Mesenchymal stem cell (in vitro differentiated cells and primary cell): ENCODE measurements at regions not wholly inside any gene's neighbourhood (a gene's known extent, or its start where the extent isn't known, plus 50 kb on each side); places are given as distances from the start of the nearest gene placed in this dataset.
A peak's percentile ranks its signal among the peaks of the same experiment; 100 is the strongest.
"Not testable (repeated sequence)": the region's sequence is repeated elsewhere in the genome, so short reads cannot be mapped to it uniquely, and the experiment has no call there.

ENCODE experiments used
- DNase-seq: peaks from one replicate; pipeline ENCODE4 v3.0.0-alpha.2; 2013
- H2AFZ ChIP-seq: one replicate; pipeline ENCODE4 v1.6.1; 2013; ENCODE audit warnings: low read depth, mild to moderate bottlenecking, control low read depth, inconsistent platforms, low read length, moderate library complexity
- H2AK5ac ChIP-seq: 2 replicates; pipeline ENCODE4 v1.6.1; 2013; ENCODE audit warnings: low read length, moderate library complexity, mild to moderate bottlenecking, inconsistent platforms; ENCODE audit not compliant: severe bottlenecking
- H2BK120ac ChIP-seq: one replicate; pipeline ENCODE4 v1.6.1; 2013; ENCODE audit warnings: low read depth, mild to moderate bottlenecking, inconsistent platforms, low read length, moderate library complexity
- H2BK12ac ChIP-seq, 2 experiments: one replicate each; pipeline ENCODE4 v1.6.1; 2013; ENCODE audit warnings: inconsistent platforms in 2 of 2, low read length in 2 of 2, mild to moderate bottlenecking in 2 of 2, moderate library complexity in 2 of 2, control low read depth in 1 of 2
- H2BK15ac ChIP-seq: one replicate; pipeline ENCODE4 v1.6.1; 2013; ENCODE audit warnings: mild to moderate bottlenecking, low read depth, inconsistent platforms; ENCODE audit not compliant: poor library complexity, severe bottlenecking
- H2BK5ac ChIP-seq: 2 replicates; pipeline ENCODE4 v1.6.1; 2013; ENCODE audit warnings: low read depth, mild to moderate bottlenecking, low read length, control low read depth, inconsistent platforms; ENCODE audit not compliant: poor library complexity, severe bottlenecking
- H3K14ac ChIP-seq, 2 experiments: one replicate each; pipeline ENCODE4 v1.6.1; 2013; ENCODE audit warnings: inconsistent platforms in 2 of 2, low read length in 2 of 2, control low read depth in 1 of 2, mild to moderate bottlenecking in 1 of 2, moderate library complexity in 1 of 2
- H3K18ac ChIP-seq, 2 experiments: one replicate each; pipeline ENCODE4 v1.6.1; 2013; ENCODE audit warnings: inconsistent platforms in 2 of 2, low read length in 2 of 2, control low read depth in 1 of 2, low read depth in 1 of 2, mild to moderate bottlenecking in 1 of 2
- H3K23ac ChIP-seq, 2 experiments: one replicate each; pipeline ENCODE4 v1.6.1; 2013; ENCODE audit warnings: inconsistent platforms in 2 of 2, low read length in 2 of 2, mild to moderate bottlenecking in 2 of 2, moderate library complexity in 2 of 2, control low read depth in 1 of 2
- H3K27ac ChIP-seq: 2 replicates; pipeline ENCODE4 v1.5.1; 2013; ENCODE audit warnings: mild to moderate bottlenecking, moderate library complexity, low read length, control low read depth, inconsistent platforms; ENCODE audit not compliant: poor library complexity, severe bottlenecking
- H3K27me3 ChIP-seq, 2 experiments: 2 replicates each; pipeline versions ENCODE4 v1.6.1 to v1.7.0; 2013; ENCODE audit warnings: low read length in 2 of 2, mild to moderate bottlenecking in 2 of 2, moderate library complexity in 2 of 2, control low read depth in 1 of 2, inconsistent platforms in 1 of 2; ENCODE audit not compliant: control insufficient read depth in 1 of 2, insufficient read depth in 1 of 2
- H3K36me3 ChIP-seq, 2 experiments: 2 replicates each; pipeline versions ENCODE4 v1.6.1 to v1.7.0; 2013; ENCODE audit warnings: low read length in 2 of 2, control low read depth in 1 of 2, inconsistent platforms in 1 of 2, low read depth in 1 of 2, mild to moderate bottlenecking in 1 of 2; ENCODE audit not compliant: insufficient read depth in 2 of 2, control insufficient read depth in 1 of 2
- H3K4ac ChIP-seq, 2 experiments: one replicate each; pipeline ENCODE4 v1.6.1; 2013; ENCODE audit warnings: inconsistent platforms in 2 of 2, low read length in 2 of 2, mild to moderate bottlenecking in 2 of 2, moderate library complexity in 2 of 2, control low read depth in 1 of 2, low read depth in 1 of 2
- H3K4me1 ChIP-seq: 2 replicates; pipeline ENCODE4 v1.6.1; 2013; ENCODE audit warnings: low read depth, low read length, control low read depth; ENCODE audit not compliant: control insufficient read depth, insufficient read depth
- H3K4me2 ChIP-seq: 2 replicates; pipeline ENCODE4 v1.6.1; 2013; ENCODE audit warnings: low read length, mild to moderate bottlenecking, inconsistent platforms; ENCODE audit not compliant: poor library complexity, severe bottlenecking
- H3K4me3 ChIP-seq, 2 experiments: 2 replicates each; pipeline versions ENCODE4 v1.5.1 to v1.7.0; 2013; ENCODE audit warnings: low read length in 2 of 2, mild to moderate bottlenecking in 2 of 2, control low read depth in 1 of 2, low read depth in 1 of 2; ENCODE audit not compliant: insufficient read depth in 1 of 2
- H3K79me1 ChIP-seq: replicated peaks from 2 replicates; pipeline ENCODE4 v1.6.1; 2013; ENCODE audit warnings: mild to moderate bottlenecking, control low read depth, low read length, inconsistent platforms; ENCODE audit not compliant: poor library complexity, severe bottlenecking
- H3K9ac ChIP-seq: 2 replicates; pipeline ENCODE4 v1.7.0; 2013; ENCODE audit warnings: mild to moderate bottlenecking, low read length, moderate library complexity
- H3K9me3 ChIP-seq: 2 replicates; pipeline ENCODE4 v1.7.0; 2013; ENCODE audit warnings: mild to moderate bottlenecking, low read length; ENCODE audit not compliant: control insufficient read depth
- H4K8ac ChIP-seq: one replicate; pipeline ENCODE4 v1.6.1; 2013; ENCODE audit warnings: inconsistent platforms, mild to moderate bottlenecking, low read length, moderate library complexity
- H4K91ac ChIP-seq: one replicate; pipeline ENCODE4 v1.6.1; 2013; ENCODE audit warnings: mild to moderate bottlenecking, low read length, inconsistent platforms
- WGBS: methylation state at CpG from one replicate; pipeline ENCODE4 v1.1.7; 2013; ENCODE audit warnings: mixed read lengths; 5-methylcytosine and 5-hydroxymethylcytosine counted together

- Histone ChIP-seq H3K4me2 (no peak overlapping the region), H4K8ac (no peak overlapping the region), H3K4ac (no peak overlapping the region), H3K27me3 (no peaks in the 10 kb centered on the region), H3K4me3 (no peak overlapping the region), H4K91ac (no peak overlapping the region), H2BK120ac (no peak overlapping the region), H3K4me1 (no peaks in the 10 kb centered on the region), H3K79me1 (no peaks in the 10 kb centered on the region), H2AK5ac (no peak overlapping the region), H3K9me3 (no peaks in the 10 kb centered on the region), H3K36me3 (no peaks in the 10 kb centered on the region), H3K27ac (no peak overlapping the region), H2BK5ac (no peak overlapping the region), H3K14ac (no peak overlapping the region), H2BK15ac (no peak overlapping the region), H3K23ac (no peak overlapping the region), H2AFZ (no peak overlapping the region), H2BK12ac (no peak overlapping the region), H3K9ac (no peak overlapping the region), H3K18ac (no peak overlapping the region)
- DNase-seq: no peak
These were observed 67.0 kb downstream of the SPRING1 start for GRCh38 chr12:116670859-116671258.

GRCh38 chr12:116667752-116668151 lies 70.1 kb downstream of the SPRING1 start:
- H2BK120ac ChIP-seq: no peak overlapping the region
- WGBS: 96% methylated on average over 10 of the region's 10 CpGs

GRCh38 chr12:116666829-116667228 lies 71.0 kb downstream of the SPRING1 start:
- H4K8ac ChIP-seq, DNase-seq, H2BK12ac ChIP-seq, H2BK5ac ChIP-seq, H3K23ac ChIP-seq, H3K4me1 ChIP-seq, H4K91ac ChIP-seq, H2BK15ac ChIP-seq, H3K27me3 ChIP-seq, H2BK120ac ChIP-seq, H3K9ac ChIP-seq, H3K4me2 ChIP-seq, H3K36me3 ChIP-seq, H3K18ac ChIP-seq, H2AK5ac ChIP-seq, H3K4me3 ChIP-seq, H3K14ac ChIP-seq, H2AFZ ChIP-seq, H3K9me3 ChIP-seq, H3K27ac ChIP-seq, H3K79me1 ChIP-seq, H3K4ac ChIP-seq: not testable (repeated sequence)
- 94% methylated on average over 6 of the region's 8 CpGs for WGBS

More at GRCh38 chr12:116667752-116668151, 70.1 kb downstream of the SPRING1 start:
- Histone ChIP-seq H2BK15ac (no peak overlapping the region), H4K91ac (peak overlapping the region; percentile 20), H4K8ac (no peak overlapping the region), H3K79me1 (no peaks in the 10 kb centered on the region), H3K18ac (no peak overlapping the region), H3K27me3 (peaks cover 0 to 4% of the 10 kb centered on the region in 2 experiments), H3K4me3 (no peak overlapping the region), H3K14ac (no peak overlapping the region), H2AFZ (no peak overlapping the region), H3K4me2 (no peak overlapping the region), H2BK12ac (no peak overlapping the region), H3K4me1 (peaks cover 1% of the 10 kb centered on the region), H3K9me3 (no peaks in the 10 kb centered on the region), H3K36me3 (no peaks in the 10 kb centered on the region), H3K23ac (no peak overlapping the region), H2BK5ac (no peak overlapping the region), H3K9ac (no peak overlapping the region), H3K27ac (no peak overlapping the region), H3K4ac (no peak overlapping the region), H2AK5ac (no peak overlapping the region)
- no peak for DNase-seq

- Histone ChIP-seq H3K18ac (peak overlapping the region in 1 of 2 experiments; percentile 21), H2BK5ac (no peak overlapping the region), H3K27ac (no peak overlapping the region), H3K9me3 (no peaks in the 10 kb centered on the region), H3K36me3 (no peaks in the 10 kb centered on the region), H2BK12ac (no peak overlapping the region), H3K23ac (no peak overlapping the region), H3K4ac (no peak overlapping the region), H2BK15ac (no peak overlapping the region), H2AK5ac (no peak overlapping the region), H3K14ac (no peak overlapping the region), H3K9ac (no peak overlapping the region), H3K4me1 (peaks cover 8% of the 10 kb centered on the region), H3K27me3 (peaks cover 0 to 5% of the 10 kb centered on the region in 2 experiments), H4K91ac (no peak overlapping the region), H4K8ac (no peak overlapping the region), H3K79me1 (no peaks in the 10 kb centered on the region), H2AFZ (no peak overlapping the region), H3K4me2 (no peak overlapping the region), H3K4me3 (no peak overlapping the region), H2BK120ac (no peak overlapping the region)
- DNase-seq: no peak
- 63% methylated on average over 7 of the region's 10 CpGs for WGBS
These were observed 71.6 kb downstream of the SPRING1 start for GRCh38 chr12:116666305-116666673.
